DND-41 (cell line): ENCODE measurements at regions not wholly inside any gene's neighbourhood (a gene's known extent, or its start where the extent isn't known, plus 50 kb on each side); places are given as distances from the start of the nearest gene placed in this dataset.

Source experiments
- ATAC-seq: fragments of 200-7000 bp; cut with Tn5 transposase; 3 replicates; pipeline ENCODE4 v1.9.1; 2021; ENCODE audit warnings: low read depth; ENCODE audit not compliant: insufficient read depth
- DNase-seq: peaks from one replicate; pipeline ENCODE4 v3.0.0-alpha.2; 2020
- H2AFZ ChIP-seq: 2 replicates; pipeline ENCODE4 v1.6.0; 2012; ENCODE audit warnings: low read depth, low read length
- H3K27ac ChIP-seq: 2 replicates; pipeline ENCODE4 v1.5.1; 2012; ENCODE audit warnings: low read length, inconsistent platforms
- H3K27me3 ChIP-seq: fragments of 200-600 bp; sonication (generic); 2 replicates; pipeline ENCODE4 v1.6.0; 2012; ENCODE audit warnings: low read length, mild to moderate bottlenecking, inconsistent platforms; ENCODE audit not compliant: insufficient read depth, poor library complexity
- H3K36me3 ChIP-seq: 2 replicates; pipeline ENCODE4 v1.5.1; 2012; ENCODE audit warnings: low read length, inconsistent platforms; ENCODE audit not compliant: insufficient read depth
- H3K4me1 ChIP-seq: 2 replicates; pipeline ENCODE4 v1.5.1; 2012; ENCODE audit warnings: mild to moderate bottlenecking, low read length; ENCODE audit not compliant: insufficient read depth
- H3K4me2 ChIP-seq: 2 replicates; pipeline ENCODE4 v1.6.0; 2012; ENCODE audit warnings: mild to moderate bottlenecking, moderate library complexity, low read length, inconsistent platforms; ENCODE audit not compliant: insufficient read depth
- H3K4me3 ChIP-seq, 2 experiments: fragments of 200-600 bp in 1 of 2; shearing (Covaris generic) in 1 of 2; 2 replicates each; pipeline ENCODE4 v1.5.1; 2012 to 2016; ENCODE audit warnings: inconsistent platforms in 2 of 2, low read length in 2 of 2, mild to moderate bottlenecking in 2 of 2, low read depth in 1 of 2, moderate library complexity in 1 of 2
- H3K79me2 ChIP-seq: 2 replicates; pipeline ENCODE4 v1.6.0; 2012; ENCODE audit warnings: low read length, inconsistent platforms; ENCODE audit not compliant: insufficient read depth
- H3K9ac ChIP-seq: 2 replicates; pipeline ENCODE4 v1.6.0; 2012; ENCODE audit warnings: low read depth, mild to moderate bottlenecking, inconsistent platforms, low read length, moderate library complexity
- H3K9me3 ChIP-seq: 2 replicates; pipeline ENCODE4 v1.5.1; 2012; ENCODE audit warnings: low read length, moderate library complexity, mild to moderate bottlenecking, inconsistent platforms; ENCODE audit not compliant: insufficient read depth, severe bottlenecking
- H4K20me1 ChIP-seq: 2 replicates; pipeline ENCODE4 v1.6.0; 2012; ENCODE audit warnings: low read length; ENCODE audit not compliant: insufficient read depth
- EZH2 ChIP-seq: IDR thresholded peaks from 3 replicates; pipeline ENCODE4 v1.6.1; 2012; ENCODE audit warnings: borderline replicate concordance, low read depth, mild to moderate bottlenecking, moderate library complexity, low read length, inconsistent platforms; ENCODE audit not compliant: severe bottlenecking
- TF ChIP-seq, protein P1 (sequence below): IDR thresholded peaks from 2 replicates; pipeline ENCODE4 v1.5.1; 2012; ENCODE audit warnings: borderline replicate concordance, low read length, moderate library complexity, mild to moderate bottlenecking; ENCODE audit not compliant: poor library complexity, severe bottlenecking; ENCODE audit errors: extremely low read depth

DNA sequence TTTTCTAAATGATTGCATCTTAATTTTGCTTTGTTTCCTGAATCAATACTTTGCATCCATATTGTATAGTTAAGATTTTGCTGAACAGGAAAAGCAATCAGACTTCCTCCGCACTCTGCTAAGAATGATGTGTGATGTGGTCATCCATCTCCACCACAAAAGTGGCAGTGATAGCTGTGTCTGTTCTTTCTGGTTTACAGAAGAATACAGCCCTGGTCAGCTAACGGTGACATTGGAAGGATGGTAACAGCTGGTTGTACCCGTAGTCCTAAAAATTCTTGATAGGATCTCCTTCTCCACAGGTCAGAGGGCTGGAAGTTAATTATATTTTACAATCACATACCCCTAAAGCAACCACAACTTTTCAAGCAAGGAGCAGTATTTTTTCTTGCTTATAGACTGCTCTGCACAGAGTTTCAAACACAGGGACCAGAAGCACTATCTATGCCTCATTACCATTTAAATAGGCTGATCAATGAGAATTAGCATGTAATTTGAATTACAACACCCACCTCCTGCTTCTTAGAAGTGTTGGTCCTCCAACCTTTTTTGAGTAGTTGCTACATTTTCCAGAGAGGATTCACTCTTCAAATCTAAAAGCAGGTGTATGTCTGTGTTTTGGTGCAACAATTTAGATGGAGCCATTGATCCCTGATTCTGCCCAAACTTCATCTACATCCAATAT is 1191.9 kb upstream of the NUDT12 start:
- Histone ChIP-seq H3K27me3 (no peaks in the 10 kb centered on the region), H4K20me1 (no peaks in the 10 kb centered on the region), H3K9me3 (no peaks in the 10 kb centered on the region), H3K4me3 (no peak overlapping the region), H3K4me2 (no peak overlapping the region), H2AFZ (no peak overlapping the region), H3K79me2 (no peaks in the 10 kb centered on the region), H3K9ac (no peak overlapping the region), H3K36me3 (no peaks in the 10 kb centered on the region), H3K4me1 (no peaks in the 10 kb centered on the region), H3K27ac (no peak overlapping the region)
- TF ChIP-seq, protein P1, sequence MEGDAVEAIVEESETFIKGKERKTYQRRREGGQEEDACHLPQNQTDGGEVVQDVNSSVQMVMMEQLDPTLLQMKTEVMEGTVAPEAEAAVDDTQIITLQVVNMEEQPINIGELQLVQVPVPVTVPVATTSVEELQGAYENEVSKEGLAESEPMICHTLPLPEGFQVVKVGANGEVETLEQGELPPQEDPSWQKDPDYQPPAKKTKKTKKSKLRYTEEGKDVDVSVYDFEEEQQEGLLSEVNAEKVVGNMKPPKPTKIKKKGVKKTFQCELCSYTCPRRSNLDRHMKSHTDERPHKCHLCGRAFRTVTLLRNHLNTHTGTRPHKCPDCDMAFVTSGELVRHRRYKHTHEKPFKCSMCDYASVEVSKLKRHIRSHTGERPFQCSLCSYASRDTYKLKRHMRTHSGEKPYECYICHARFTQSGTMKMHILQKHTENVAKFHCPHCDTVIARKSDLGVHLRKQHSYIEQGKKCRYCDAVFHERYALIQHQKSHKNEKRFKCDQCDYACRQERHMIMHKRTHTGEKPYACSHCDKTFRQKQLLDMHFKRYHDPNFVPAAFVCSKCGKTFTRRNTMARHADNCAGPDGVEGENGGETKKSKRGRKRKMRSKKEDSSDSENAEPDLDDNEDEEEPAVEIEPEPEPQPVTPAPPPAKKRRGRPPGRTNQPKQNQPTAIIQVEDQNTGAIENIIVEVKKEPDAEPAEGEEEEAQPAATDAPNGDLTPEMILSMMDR: no peak
- no peak for TF ChIP-seq EZH2
- no peak for DNase-seq
- ATAC-seq: no peak

DNA sequence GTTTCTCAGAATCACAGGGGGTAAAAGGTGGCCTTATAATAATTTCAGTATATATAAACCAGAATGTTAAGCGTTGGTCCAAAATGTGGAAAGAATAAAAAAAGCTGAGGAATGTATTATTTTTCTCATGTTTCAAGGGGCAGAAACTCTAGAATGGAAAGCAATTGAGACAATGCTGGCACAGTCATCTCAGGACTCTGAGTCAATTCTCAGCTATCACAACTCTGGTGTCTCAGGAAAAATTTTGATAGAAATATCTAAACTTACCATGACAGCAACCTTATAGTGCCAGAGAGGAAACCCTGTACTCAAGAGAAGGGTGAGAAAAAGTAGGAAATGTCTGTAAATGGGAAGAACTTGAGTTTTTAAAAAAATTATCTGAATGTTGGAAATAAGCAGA is 1189.4 kb upstream of the NUDT12 start:
- no peak overlapping the region for H3K4me3 ChIP-seq
- H3K36me3 ChIP-seq: no peaks in the 10 kb centered on the region
- no peak overlapping the region for H3K27ac ChIP-seq
- no peaks in the 10 kb centered on the region for H3K4me1 ChIP-seq
- H4K20me1 ChIP-seq: no peaks in the 10 kb centered on the region
- ATAC-seq (no peak), DNase-seq (no peak)
- no peak overlapping the region for H2AFZ ChIP-seq
- H3K9me3 ChIP-seq: no peaks in the 10 kb centered on the region
- no peak overlapping the region for H3K4me2 ChIP-seq
- H3K79me2 ChIP-seq: no peaks in the 10 kb centered on the region
- TF ChIP-seq, protein P1: no peak
- TF ChIP-seq EZH2: no peak
- no peak overlapping the region for H3K9ac ChIP-seq
- H3K27me3 ChIP-seq: no peaks in the 10 kb centered on the region

DNA sequence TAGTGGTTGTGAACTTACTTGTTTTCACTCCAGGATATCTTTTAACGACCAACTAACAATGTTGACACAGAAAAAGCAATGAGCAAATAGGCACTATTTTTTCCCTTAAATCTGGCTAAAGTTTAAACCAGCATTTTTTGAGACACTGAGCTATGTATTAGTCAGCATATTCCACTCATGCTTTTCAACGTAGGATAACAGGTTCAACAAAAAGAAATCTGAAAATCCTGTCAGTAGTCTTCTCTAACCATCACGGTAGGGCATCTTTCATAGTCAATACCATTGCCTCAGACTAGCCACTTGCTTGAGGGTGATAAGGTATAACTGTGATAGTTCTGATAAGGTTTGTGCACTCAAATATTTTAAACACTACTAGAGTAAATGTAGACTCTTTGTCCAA is 1177.3 kb upstream of the NUDT12 start:
- Histone ChIP-seq H3K4me2 (no peak overlapping the region), H3K4me1 (no peaks in the 10 kb centered on the region), H3K36me3 (no peaks in the 10 kb centered on the region), H3K27me3 (no peaks in the 10 kb centered on the region), H4K20me1 (no peaks in the 10 kb centered on the region), H3K27ac (no peak overlapping the region), H3K4me3 (no peak overlapping the region), H2AFZ (no peak overlapping the region), H3K9me3 (no peaks in the 10 kb centered on the region), H3K9ac (no peak overlapping the region), H3K79me2 (no peaks in the 10 kb centered on the region)
- DNase-seq (no peak), ATAC-seq (no peak)
- TF ChIP-seq EZH2: no peak
- TF ChIP-seq, protein P1: no peak
